Liver (tissue), 8 donors: ENCODE measurements at regions not wholly inside any gene's neighbourhood (a gene's known extent, or its start where the extent isn't known, plus 50 kb on each side); places are given as distances from the start of the nearest gene placed in this dataset.

Source experiments
- DNase-seq: peaks from one replicate; pipeline ENCODE4 v3.0.0-alpha.2; 2017; ENCODE audit warnings: low spot score
- H3K27ac ChIP-seq, 2 donors: one replicate each; pipeline ENCODE4 v1.7.0; 2013; ENCODE audit warnings: inconsistent platforms in 2 of 2, low read length in 2 of 2, control low read depth in 1 of 2, low read depth in 1 of 2, mild to moderate bottlenecking in 1 of 2
- H3K27me3 ChIP-seq, 4 donors: one replicate each; pipeline versions ENCODE4 v1.6.1 to v1.7.0; 2013; ENCODE audit warnings: low read length in 3 of 4, inconsistent platforms in 1 of 4, mild to moderate bottlenecking in 1 of 4, moderate library complexity in 1 of 4; ENCODE audit not compliant: control insufficient read depth in 4 of 4, insufficient read depth in 4 of 4
- H3K36me3 ChIP-seq, 4 donors: one replicate each; pipeline versions ENCODE4 v1.6.1 to v1.7.0; 2013; ENCODE audit warnings: low read length in 3 of 4, mild to moderate bottlenecking in 3 of 4, low read depth in 1 of 4, moderate library complexity in 1 of 4; ENCODE audit not compliant: control insufficient read depth in 4 of 4, insufficient read depth in 3 of 4
- H3K4me1 ChIP-seq, 4 donors: one replicate each; pipeline versions ENCODE4 v1.6.1 to v1.7.0; 2013; ENCODE audit warnings: low read length in 3 of 4, mild to moderate bottlenecking in 3 of 4, moderate library complexity in 1 of 4; ENCODE audit not compliant: control insufficient read depth in 4 of 4, insufficient read depth in 4 of 4
- H3K4me3 ChIP-seq, 3 donors: one replicate each; pipeline versions ENCODE4 v1.6.1 to v1.7.0; 2013; ENCODE audit warnings: low read length in 3 of 3, control low read depth in 1 of 3, low read depth in 1 of 3, mild to moderate bottlenecking in 1 of 3
- H3K9ac ChIP-seq, 2 donors: one replicate each; pipeline ENCODE4 v1.7.0; 2013; ENCODE audit warnings: low read length in 2 of 2, mild to moderate bottlenecking in 2 of 2, moderate library complexity in 2 of 2, control low read depth in 1 of 2, low read depth in 1 of 2
- H3K9me3 ChIP-seq, 4 donors: one replicate each; pipeline versions ENCODE4 v1.6.1 to v1.7.0; 2013; ENCODE audit warnings: low read length in 3 of 4; ENCODE audit not compliant: control insufficient read depth in 4 of 4
- ATF3 ChIP-seq: IDR thresholded peaks from 2 replicates; pipeline ENCODE4 v1.6.1; 2016; ENCODE audit warnings: antibody characterized with exemption
- EGR1 ChIP-seq, 2 donors: IDR thresholded peaks; 2 replicates each; pipeline ENCODE4 v1.6.1; 2016 to 2018; ENCODE audit warnings: antibody characterized with exemption in 2 of 2, low read depth in 2 of 2
- FOXA2 ChIP-seq: IDR thresholded peaks from 2 replicates; pipeline ENCODE4 v1.6.1; 2016; ENCODE audit warnings: antibody characterized with exemption
- HNF4A ChIP-seq, 2 donors: conservative IDR thresholded peaks; 2 replicates each; pipeline ENCODE4 v1.6.1; 2016; ENCODE audit warnings: antibody characterized with exemption in 2 of 2, mild to moderate bottlenecking in 2 of 2
- HNF4G ChIP-seq: IDR thresholded peaks from 2 replicates; pipeline ENCODE4 v1.6.1; 2016; ENCODE audit warnings: antibody characterized with exemption
- JUND ChIP-seq, 2 donors: IDR thresholded peaks; 2 replicates each; pipeline ENCODE4 v1.6.1; 2016; ENCODE audit warnings: antibody characterized with exemption in 2 of 2
- NR2F2 ChIP-seq: IDR thresholded peaks from 2 replicates; pipeline ENCODE4 v1.6.1; 2016; ENCODE audit warnings: antibody characterized with exemption
- RAD21 ChIP-seq, 2 donors: IDR thresholded peaks; 2 replicates each; pipeline ENCODE4 v1.6.1; 2016; ENCODE audit warnings: antibody characterized with exemption in 2 of 2, mild to moderate bottlenecking in 2 of 2
- REST ChIP-seq: IDR thresholded peaks from 2 replicates; pipeline ENCODE4 v1.6.1; 2016; ENCODE audit warnings: antibody characterized with exemption, mild to moderate bottlenecking
- RXRA ChIP-seq, 2 donors: IDR thresholded peaks; 2 replicates each; pipeline ENCODE4 v1.6.1; 2017 to 2018; ENCODE audit warnings: antibody characterized with exemption in 2 of 2, mild to moderate bottlenecking in 1 of 2
- SP1 ChIP-seq: IDR thresholded peaks from 2 replicates; pipeline ENCODE4 v1.6.1; 2018; ENCODE audit warnings: antibody characterized with exemption, mild to moderate bottlenecking
- YY1 ChIP-seq: IDR thresholded peaks from 2 replicates; pipeline ENCODE4 v1.6.1; 2016; ENCODE audit warnings: antibody characterized with exemption, mild to moderate bottlenecking
- ZBTB33 ChIP-seq: IDR thresholded peaks from 2 replicates; pipeline ENCODE4 v1.6.1; 2016; ENCODE audit warnings: antibody characterized with exemption
- WGBS: extraction: QIAGEN DNeasy Blood & Tissue Kit; methylation state at CpG from one replicate; pipeline ENCODE4 v1.1.7; 2013; 5-methylcytosine and 5-hydroxymethylcytosine counted together
- TF ChIP-seq, protein P1 (sequence below): fragments of 150-350 bp; IDR thresholded peaks from 2 replicates; pipeline ENCODE4 v1.5.1; 2017; ENCODE audit warnings: improper control_type of control experiment, low read depth, low read length; ENCODE audit not compliant: missing input control
- donor health status: healthy.
- donor health status: healthy.
- donor health status: healthy.
- donor health status: healthy.
- donor health status: healthy.

DNA sequence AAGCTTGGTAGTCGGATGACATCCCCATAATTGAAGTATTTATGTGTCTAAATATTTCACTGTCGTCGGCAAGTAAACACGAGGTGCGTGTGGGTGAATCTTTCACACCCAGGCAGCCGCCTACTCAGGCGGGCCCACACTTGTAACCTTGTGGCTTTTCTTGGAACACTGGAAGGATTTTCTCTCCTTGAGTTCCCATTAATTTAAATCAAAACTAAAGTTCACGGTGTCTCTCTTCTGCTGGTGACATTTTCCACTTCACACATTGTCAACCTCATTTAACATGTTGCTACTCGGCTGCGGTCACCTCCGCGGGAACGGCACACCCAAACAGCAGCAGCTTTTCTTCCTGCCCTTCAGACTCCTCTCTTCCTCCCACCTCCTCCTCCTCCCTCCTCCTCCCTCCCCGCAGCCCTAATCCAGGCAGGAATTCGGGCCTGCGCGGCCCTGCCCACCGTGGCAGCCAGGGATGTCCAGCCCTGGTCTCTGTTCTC lies 336.6 kb downstream of the QKI start:
- no peak overlapping the region for H3K4me3 ChIP-seq

More for the DNA sequence above, 336.6 kb downstream of the QKI start:
- TF ChIP-seq FOXA2 (no peak), JUND (IDR thresholded peaks at IDR 0.05) (no peak), HNF4G (no peak), EGR1 (IDR thresholded peaks at IDR 0.05; ENCODE audit: low read depth in 2 of 2) (no peak), ATF3 (no peak), REST (no peak), NR2F2 (no peak), ZBTB33 (no peak), HNF4A (conservative IDR thresholded peaks at IDR 0.05) (no peak), SP1 (no peak), YY1 (no peak), RAD21 (IDR thresholded peaks at IDR 0.05) (no peak), RXRA (IDR thresholded peaks at IDR 0.05) (no peak)
- TF ChIP-seq, protein P1, sequence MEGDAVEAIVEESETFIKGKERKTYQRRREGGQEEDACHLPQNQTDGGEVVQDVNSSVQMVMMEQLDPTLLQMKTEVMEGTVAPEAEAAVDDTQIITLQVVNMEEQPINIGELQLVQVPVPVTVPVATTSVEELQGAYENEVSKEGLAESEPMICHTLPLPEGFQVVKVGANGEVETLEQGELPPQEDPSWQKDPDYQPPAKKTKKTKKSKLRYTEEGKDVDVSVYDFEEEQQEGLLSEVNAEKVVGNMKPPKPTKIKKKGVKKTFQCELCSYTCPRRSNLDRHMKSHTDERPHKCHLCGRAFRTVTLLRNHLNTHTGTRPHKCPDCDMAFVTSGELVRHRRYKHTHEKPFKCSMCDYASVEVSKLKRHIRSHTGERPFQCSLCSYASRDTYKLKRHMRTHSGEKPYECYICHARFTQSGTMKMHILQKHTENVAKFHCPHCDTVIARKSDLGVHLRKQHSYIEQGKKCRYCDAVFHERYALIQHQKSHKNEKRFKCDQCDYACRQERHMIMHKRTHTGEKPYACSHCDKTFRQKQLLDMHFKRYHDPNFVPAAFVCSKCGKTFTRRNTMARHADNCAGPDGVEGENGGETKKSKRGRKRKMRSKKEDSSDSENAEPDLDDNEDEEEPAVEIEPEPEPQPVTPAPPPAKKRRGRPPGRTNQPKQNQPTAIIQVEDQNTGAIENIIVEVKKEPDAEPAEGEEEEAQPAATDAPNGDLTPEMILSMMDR: no peak
- Histone ChIP-seq H3K27me3 (no peaks in the 10 kb centered on the region), H3K4me1 (no peaks in the 10 kb centered on the region), H3K27ac (no peak overlapping the region), H3K9ac (no peak overlapping the region), H3K36me3 (no peaks in the 10 kb centered on the region), H3K9me3 (peaks cover 0 to 2% (median 0%) of the 10 kb centered on the region in 4 donors)
- WGBS: 65% methylated on average over 18 of the region's 18 CpGs
- DNase-seq: no peak
